ENCODE measurements at regions not wholly inside any gene's neighbourhood (a gene's known extent, or its start where the extent isn't known, plus 50 kb on each side); places are given as distances from the start of the nearest gene placed in this dataset.

GRCh38 chr15:91542226-91542625 lies 311.3 kb upstream of the SLCO3A1 start:
- no peaks in the 10 kb centered on the region for H3K4me1 ChIP-seq (ENCODE audit: low read length)
- H3K9me3 ChIP-seq (ENCODE audit: low read length), result no peaks in the 10 kb centered on the region
- no peaks in the 10 kb centered on the region for H4K20me1 ChIP-seq (ENCODE audit: insufficient read depth, low read depth, low read length)
- no peak for DNase-seq
- no peak overlapping the region for H3K4me2 ChIP-seq (ENCODE audit: low read depth, low read length, poor library complexity, severe bottlenecking)
- no peaks in the 10 kb centered on the region for H3K36me3 ChIP-seq (ENCODE audit: insufficient read depth, low read length)
- H2AFZ ChIP-seq (ENCODE audit: low read length), result no peak overlapping the region
- H3K9ac ChIP-seq (ENCODE audit: low read length), result no peak overlapping the region
- H3K4me3 ChIP-seq (ENCODE audit: low read length), result no peak overlapping the region
- no peaks in the 10 kb centered on the region for H3K9me2 ChIP-seq (replicated peaks; ENCODE audit: insufficient read depth, low read length)
- no peaks in the 10 kb centered on the region for H3K27me3 ChIP-seq (ENCODE audit: low read length)
- H3K27ac ChIP-seq (ENCODE audit: low read length), result no peak overlapping the region
- no peaks in the 10 kb centered on the region for H3K79me2 ChIP-seq (ENCODE audit: low read length)

GRCh38 chr15:91547356-91547755 lies 306.2 kb upstream of the SLCO3A1 start:
- Histone ChIP-seq H2AFZ (ENCODE audit: low read length) (no peak overlapping the region), H3K79me2 (ENCODE audit: low read length) (no peaks in the 10 kb centered on the region)
- DNase-seq, result no peak

GRCh38 chr15:91548549-91548948 lies 305.0 kb upstream of the SLCO3A1 start:
- Histone ChIP-seq H3K36me3 (ENCODE audit: insufficient read depth, low read length) (no peaks in the 10 kb centered on the region), H3K27me3 (ENCODE audit: low read length) (no peaks in the 10 kb centered on the region), H3K4me1 (ENCODE audit: low read length) (no peaks in the 10 kb centered on the region), H2AFZ (ENCODE audit: low read length) (no peak overlapping the region), H4K20me1 (ENCODE audit: insufficient read depth, low read depth, low read length) (no peaks in the 10 kb centered on the region), H3K9me3 (ENCODE audit: low read length) (no peaks in the 10 kb centered on the region), H3K4me2 (ENCODE audit: low read depth, low read length, poor library complexity, severe bottlenecking) (no peak overlapping the region), H3K79me2 (ENCODE audit: low read length) (no peaks in the 10 kb centered on the region), H3K4me3 (ENCODE audit: low read length) (no peak overlapping the region), H3K9me2 (replicated peaks; ENCODE audit: insufficient read depth, low read length) (no peaks in the 10 kb centered on the region), H3K9ac (ENCODE audit: low read length) (no peak overlapping the region), H3K27ac (ENCODE audit: low read length) (no peak overlapping the region)
- no peak for DNase-seq

More at GRCh38 chr15:91547356-91547755, 306.2 kb upstream of the SLCO3A1 start:
- H3K27ac ChIP-seq (ENCODE audit: low read length), result no peak overlapping the region
- no peaks in the 10 kb centered on the region for H3K9me3 ChIP-seq (ENCODE audit: low read length)
- H3K9ac ChIP-seq (ENCODE audit: low read length), result no peak overlapping the region
- no peaks in the 10 kb centered on the region for H3K36me3 ChIP-seq (ENCODE audit: insufficient read depth, low read length)
- H3K4me3 ChIP-seq (ENCODE audit: low read length), result no peak overlapping the region
- H3K4me2 ChIP-seq (ENCODE audit: low read depth, low read length, poor library complexity, severe bottlenecking), result no peak overlapping the region
- no peaks in the 10 kb centered on the region for H4K20me1 ChIP-seq (ENCODE audit: insufficient read depth, low read depth, low read length)
- H3K9me2 ChIP-seq (replicated peaks; ENCODE audit: insufficient read depth, low read length), result no peaks in the 10 kb centered on the region
- H3K4me1 ChIP-seq (ENCODE audit: low read length), result no peaks in the 10 kb centered on the region
- no peaks in the 10 kb centered on the region for H3K27me3 ChIP-seq (ENCODE audit: low read length)

GRCh38 chr15:91549581-91549980 lies 303.9 kb upstream of the SLCO3A1 start:
- no peaks in the 10 kb centered on the region for H3K4me1 ChIP-seq (ENCODE audit: low read length)
- H3K9ac ChIP-seq (ENCODE audit: low read length), result no peak overlapping the region
- H3K27me3 ChIP-seq (ENCODE audit: low read length), result no peaks in the 10 kb centered on the region; the same call in 1 of the 2 replicates
- H3K27ac ChIP-seq (ENCODE audit: low read length), result no peak overlapping the region
- no peaks in the 10 kb centered on the region for H4K20me1 ChIP-seq (ENCODE audit: insufficient read depth, low read depth, low read length)
- no peak for DNase-seq
- H3K9me3 ChIP-seq (ENCODE audit: low read length), result no peaks in the 10 kb centered on the region
- H3K4me3 ChIP-seq (ENCODE audit: low read length), result no peak overlapping the region
- H3K79me2 ChIP-seq (ENCODE audit: low read length), result no peaks in the 10 kb centered on the region
- no peak overlapping the region for H2AFZ ChIP-seq (ENCODE audit: low read length)
- no peak overlapping the region for H3K4me2 ChIP-seq (ENCODE audit: low read depth, low read length, poor library complexity, severe bottlenecking)
- H3K9me2 ChIP-seq (replicated peaks; ENCODE audit: insufficient read depth, low read length), result no peaks in the 10 kb centered on the region
- no peaks in the 10 kb centered on the region for H3K36me3 ChIP-seq (ENCODE audit: insufficient read depth, low read length)

GRCh38 chr15:91552555-91552954 lies 301.0 kb upstream of the SLCO3A1 start:
- H3K4me3 ChIP-seq (ENCODE audit: low read length), result no peak overlapping the region
- DNase-seq, result no peak
- no peaks in the 10 kb centered on the region; the same call in 1 of the 2 replicates for H3K27me3 ChIP-seq (ENCODE audit: low read length)
- no peaks in the 10 kb centered on the region for H3K4me1 ChIP-seq (ENCODE audit: low read length)
- H2AFZ ChIP-seq (ENCODE audit: low read length), result no peak overlapping the region
- no peak overlapping the region for H3K4me2 ChIP-seq (ENCODE audit: low read depth, low read length, poor library complexity, severe bottlenecking)
- no peaks in the 10 kb centered on the region for H3K36me3 ChIP-seq (ENCODE audit: insufficient read depth, low read length)
- H4K20me1 ChIP-seq (ENCODE audit: insufficient read depth, low read depth, low read length), result no peaks in the 10 kb centered on the region
- no peaks in the 10 kb centered on the region for H3K79me2 ChIP-seq (ENCODE audit: low read length)
- no peaks in the 10 kb centered on the region for H3K9me2 ChIP-seq (replicated peaks; ENCODE audit: insufficient read depth, low read length)
- no peaks in the 10 kb centered on the region for H3K9me3 ChIP-seq (ENCODE audit: low read length)
- H3K9ac ChIP-seq (ENCODE audit: low read length), result no peak overlapping the region
- H3K27ac ChIP-seq (ENCODE audit: low read length), result no peak overlapping the region

GRCh38 chr15:91553196-91553854 lies 300.2 kb upstream of the SLCO3A1 start:
- DNase-seq, result no peak
- Histone ChIP-seq H3K27me3 (ENCODE audit: low read length) (no peaks in the 10 kb centered on the region; the same call in 1 of the 2 replicates), H3K9me2 (replicated peaks; ENCODE audit: insufficient read depth, low read length) (no peaks in the 10 kb centered on the region), H3K4me2 (ENCODE audit: low read depth, low read length, poor library complexity, severe bottlenecking) (no peak overlapping the region), H2AFZ (ENCODE audit: low read length) (no peak overlapping the region), H3K4me3 (ENCODE audit: low read length) (no peak overlapping the region), H4K20me1 (ENCODE audit: insufficient read depth, low read depth, low read length) (no peaks in the 10 kb centered on the region), H3K4me1 (ENCODE audit: low read length) (no peaks in the 10 kb centered on the region), H3K27ac (ENCODE audit: low read length) (no peak overlapping the region), H3K9me3 (ENCODE audit: low read length) (no peaks in the 10 kb centered on the region), H3K79me2 (ENCODE audit: low read length) (no peaks in the 10 kb centered on the region), H3K36me3 (ENCODE audit: insufficient read depth, low read length) (no peaks in the 10 kb centered on the region), H3K9ac (ENCODE audit: low read length) (no peak overlapping the region)

GRCh38 chr15:91555312-91555711 lies 298.2 kb upstream of the SLCO3A1 start:
- H3K36me3 ChIP-seq (ENCODE audit: insufficient read depth, low read length), result no peaks in the 10 kb centered on the region

GRCh38 chr15:91556926-91557325 lies 296.6 kb upstream of the SLCO3A1 start:
- no peak overlapping the region for H3K9ac ChIP-seq (ENCODE audit: low read length)
- no peak overlapping the region for H3K4me3 ChIP-seq (ENCODE audit: low read length)
- no peaks in the 10 kb centered on the region for H3K79me2 ChIP-seq (ENCODE audit: low read length)
- no peak overlapping the region for H3K4me2 ChIP-seq (ENCODE audit: low read depth, low read length, poor library complexity, severe bottlenecking)
- no peaks in the 10 kb centered on the region; the same call in 1 of the 2 replicates for H3K27me3 ChIP-seq (ENCODE audit: low read length)
- H4K20me1 ChIP-seq (ENCODE audit: insufficient read depth, low read depth, low read length), result no peaks in the 10 kb centered on the region
- no peak for DNase-seq
- no peaks in the 10 kb centered on the region for H3K9me3 ChIP-seq (ENCODE audit: low read length)
- no peaks in the 10 kb centered on the region for H3K36me3 ChIP-seq (ENCODE audit: insufficient read depth, low read length)
- no peaks in the 10 kb centered on the region for H3K9me2 ChIP-seq (replicated peaks; ENCODE audit: insufficient read depth, low read length)
- H3K27ac ChIP-seq (ENCODE audit: low read length), result no peak overlapping the region
- H2AFZ ChIP-seq (ENCODE audit: low read length), result no peak overlapping the region
- H3K4me1 ChIP-seq (ENCODE audit: low read length), result no peaks in the 10 kb centered on the region

More at GRCh38 chr15:91555312-91555711, 298.2 kb upstream of the SLCO3A1 start:
- Histone ChIP-seq H3K4me1 (ENCODE audit: low read length) (no peaks in the 10 kb centered on the region), H3K9me2 (replicated peaks; ENCODE audit: insufficient read depth, low read length) (no peaks in the 10 kb centered on the region), H3K79me2 (ENCODE audit: low read length) (no peaks in the 10 kb centered on the region), H4K20me1 (ENCODE audit: insufficient read depth, low read depth, low read length) (no peaks in the 10 kb centered on the region), H3K4me2 (ENCODE audit: low read depth, low read length, poor library complexity, severe bottlenecking) (no peak overlapping the region), H3K9me3 (ENCODE audit: low read length) (no peaks in the 10 kb centered on the region), H3K27ac (ENCODE audit: low read length) (no peak overlapping the region), H3K4me3 (ENCODE audit: low read length) (no peak overlapping the region), H3K9ac (ENCODE audit: low read length) (no peak overlapping the region), H3K27me3 (ENCODE audit: low read length) (no peaks in the 10 kb centered on the region; the same call in 1 of the 2 replicates), H2AFZ (ENCODE audit: low read length) (no peak overlapping the region)
- no peak for DNase-seq

Data from Karpas-422 (cell line).